Body of pancreas (tissue), 4 donors: ENCODE measurements at regions not wholly inside any gene's neighbourhood (a gene's known extent, or its start where the extent isn't known, plus 50 kb on each side); places are given as distances from the start of the nearest gene placed in this dataset.

ENCODE experiments used
- CTCF ChIP-seq, 7 experiments: fragments of 450-650 bp in 4 of 7; fragments of 200-600 bp in 3 of 7; sonication (generic) in 3 of 7; IDR thresholded peaks; one replicate each; pipeline ENCODE4 v1.5.1; 2016 to 2019; ENCODE audit warnings: antibody characterized with exemption in 7 of 7
- POLR2A ChIP-seq, 3 donors: fragments of 450-650 bp; IDR thresholded peaks; one replicate each; pipeline ENCODE4 v1.6.1; 2016; ENCODE audit warnings: antibody characterized with exemption in 3 of 3, mild to moderate bottlenecking in 2 of 3

DNA sequence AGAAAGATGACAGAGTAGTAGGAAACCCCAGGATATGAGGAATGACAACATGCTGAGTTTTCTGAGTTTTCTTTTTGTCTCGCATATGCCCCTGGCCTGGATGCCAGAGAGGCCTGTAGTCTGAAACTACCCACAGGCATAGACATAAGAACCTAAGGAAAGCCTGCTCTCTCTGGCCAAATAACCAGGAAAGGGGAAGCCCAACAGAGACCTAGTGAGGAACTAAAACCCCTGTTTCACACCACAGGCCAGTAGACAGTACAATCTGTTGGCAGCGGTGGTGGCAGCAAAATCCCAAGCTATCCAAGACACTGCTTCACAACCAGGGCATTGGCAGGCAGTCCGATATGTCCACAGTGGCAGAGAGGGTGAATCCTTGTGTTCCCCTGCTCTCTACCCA is 55.0 kb upstream of the DCP1A start:
- no peak for TF ChIP-seq CTCF (IDR thresholded peaks at IDR 0.05)
- TF ChIP-seq POLR2A (IDR thresholded peaks at IDR 0.05), result no peak
